ENCODE measurements at regions not wholly inside any gene's neighbourhood (a gene's known extent, or its start where the extent isn't known, plus 50 kb on each side); places are given as distances from the start of the nearest gene placed in this dataset.

DNA sequence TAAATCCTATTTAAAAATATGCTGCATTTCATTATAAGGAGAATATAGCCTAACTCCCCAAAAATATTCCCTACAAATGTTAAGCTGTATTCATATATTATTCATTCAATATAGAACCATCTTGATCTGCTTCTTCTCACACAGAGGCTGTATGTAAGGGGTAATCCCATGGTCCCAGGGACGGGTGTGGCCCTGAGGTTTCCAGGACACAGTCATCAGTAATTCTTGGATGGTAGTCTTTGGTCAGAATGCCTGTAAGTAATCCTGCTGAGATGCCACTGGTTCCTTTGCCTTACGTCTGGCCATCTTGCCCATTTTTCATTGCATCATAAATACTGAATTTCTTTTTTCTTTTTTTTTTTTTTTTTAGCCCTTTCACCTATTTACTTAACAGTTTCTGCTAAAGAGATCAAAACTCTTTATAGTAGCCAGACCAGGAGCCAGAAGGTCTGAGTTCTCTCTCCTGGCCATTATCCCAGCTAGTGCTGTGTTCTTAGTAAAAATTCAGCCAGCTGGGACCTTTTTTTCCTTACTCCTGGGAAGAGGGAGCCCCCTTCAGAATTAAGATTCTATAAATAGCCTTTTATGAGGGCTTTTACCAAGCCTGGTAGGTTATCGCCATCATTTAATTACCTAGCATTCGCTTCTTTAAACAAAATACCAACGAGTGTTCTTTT lies 134.9 kb downstream of the SOX11 start:
- Histone ChIP-seq H3K9ac (ENCODE audit: low read depth in 1 of 3, low read length in 3 of 3) (no peak overlapping the region), H3K27ac (ENCODE audit: low read depth, low read length) (no peak overlapping the region), H3K4me3 (ENCODE audit: low read length in 3 of 3) (no peak overlapping the region), H3K4me1 (ENCODE audit: control insufficient read depth in 3 of 3, insufficient read depth in 3 of 3, low read length in 3 of 3) (no peaks in the 10 kb centered on the region), H3K27me3 (ENCODE audit: control insufficient read depth in 3 of 3, insufficient read depth in 3 of 3, low read length in 3 of 3) (no peaks in the 10 kb centered on the region), H3K9me3 (ENCODE audit: control insufficient read depth in 3 of 3, low read length in 3 of 3) (no peaks in the 10 kb centered on the region), H3K36me3 (ENCODE audit: control insufficient read depth in 3 of 3, insufficient read depth in 3 of 3, low read length in 3 of 3) (no peaks in the 10 kb centered on the region)

DNA sequence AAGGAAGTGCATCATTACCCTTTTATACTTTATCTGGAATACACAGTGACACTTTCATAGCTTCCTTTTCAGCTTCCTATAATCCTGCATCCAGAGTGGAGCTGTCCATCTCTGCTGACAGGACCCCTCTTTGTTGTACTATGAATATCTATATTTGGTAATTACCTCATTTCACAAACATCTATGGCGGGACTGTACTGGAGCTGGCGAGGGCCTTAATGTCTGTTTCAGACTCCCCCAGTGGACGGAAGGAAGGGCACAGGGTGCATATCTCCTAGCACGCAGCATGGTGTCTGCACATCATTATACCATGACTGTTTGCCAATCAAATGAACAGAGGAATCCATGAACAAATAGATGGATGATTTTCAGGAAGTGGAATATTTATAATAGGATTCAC lies 142.3 kb downstream of the SOX11 start:
- Histone ChIP-seq H3K9ac (ENCODE audit: low read depth in 1 of 3, low read length in 3 of 3) (no peak overlapping the region), H3K4me3 (ENCODE audit: low read length in 3 of 3) (no peak overlapping the region)

DNA sequence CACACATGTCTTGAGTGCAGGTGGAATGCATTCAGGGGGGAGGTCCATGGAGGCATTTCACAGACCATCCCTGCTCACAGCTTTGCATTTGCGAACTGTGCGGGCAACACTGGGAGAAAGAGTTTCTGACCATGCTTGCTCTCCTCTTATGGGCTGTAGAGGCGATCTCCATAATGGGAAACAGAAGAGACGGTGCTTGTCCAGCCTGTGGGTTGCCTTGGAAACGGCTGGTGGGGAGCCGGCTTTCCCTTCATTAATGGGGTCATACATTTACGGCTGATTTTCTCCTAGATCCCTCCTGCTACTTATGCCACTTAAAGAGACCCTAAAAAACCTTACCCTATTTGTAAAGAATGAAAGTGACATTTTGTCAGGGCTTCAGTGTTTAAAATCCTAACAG lies 147.4 kb downstream of the SOX11 start:
- no peak overlapping the region for H3K9ac ChIP-seq (ENCODE audit: low read depth in 1 of 3, low read length in 3 of 3)
- H3K4me1 ChIP-seq (ENCODE audit: control insufficient read depth in 3 of 3, insufficient read depth in 3 of 3, low read length in 3 of 3), result no peaks in the 10 kb centered on the region
- no peaks in the 10 kb centered on the region for H3K9me3 ChIP-seq (ENCODE audit: control insufficient read depth in 3 of 3, low read length in 3 of 3)
- H3K36me3 ChIP-seq (ENCODE audit: control insufficient read depth in 3 of 3, insufficient read depth in 3 of 3, low read length in 3 of 3), result no peaks in the 10 kb centered on the region
- H3K4me3 ChIP-seq (ENCODE audit: low read length in 3 of 3), result no peak overlapping the region
- no peak overlapping the region for H3K27ac ChIP-seq (ENCODE audit: low read depth, low read length)
- H3K27me3 ChIP-seq (ENCODE audit: control insufficient read depth in 3 of 3, insufficient read depth in 3 of 3, low read length in 3 of 3), result no peaks in the 10 kb centered on the region

More for the DNA sequence above, 142.3 kb downstream of the SOX11 start:
- Histone ChIP-seq H3K36me3 (ENCODE audit: control insufficient read depth in 3 of 3, insufficient read depth in 3 of 3, low read length in 3 of 3) (no peaks in the 10 kb centered on the region), H3K9me3 (ENCODE audit: control insufficient read depth in 3 of 3, low read length in 3 of 3) (no peaks in the 10 kb centered on the region), H3K27ac (ENCODE audit: low read depth, low read length) (no peak overlapping the region), H3K27me3 (ENCODE audit: control insufficient read depth in 3 of 3, insufficient read depth in 3 of 3, low read length in 3 of 3) (no peaks in the 10 kb centered on the region), H3K4me1 (ENCODE audit: control insufficient read depth in 3 of 3, insufficient read depth in 3 of 3, low read length in 3 of 3) (no peaks in the 10 kb centered on the region)

DNA sequence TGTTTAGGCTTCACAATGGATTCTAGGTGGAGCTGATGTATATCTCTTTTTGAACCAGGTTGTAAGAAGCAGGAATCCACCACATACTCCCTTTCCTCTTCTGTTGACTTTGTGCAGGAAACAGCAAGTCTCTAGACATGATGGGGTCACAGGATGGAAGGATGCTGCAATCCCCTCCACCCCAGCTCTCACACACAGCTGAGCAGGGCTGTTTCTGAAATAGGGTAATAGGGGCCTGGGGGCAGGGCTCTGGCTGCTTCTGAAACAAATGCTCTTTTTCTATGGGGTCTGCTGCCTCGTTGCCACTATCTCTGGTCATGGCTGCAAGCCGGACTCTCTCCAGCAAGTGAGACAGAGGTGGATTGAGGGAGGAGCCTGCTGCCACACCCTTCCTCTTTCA lies 148.9 kb downstream of the SOX11 start:
- Histone ChIP-seq H3K27ac (ENCODE audit: low read depth, low read length) (no peak overlapping the region), H3K27me3 (ENCODE audit: control insufficient read depth in 3 of 3, insufficient read depth in 3 of 3, low read length in 3 of 3) (no peaks in the 10 kb centered on the region), H3K36me3 (ENCODE audit: control insufficient read depth in 3 of 3, insufficient read depth in 3 of 3, low read length in 3 of 3) (no peaks in the 10 kb centered on the region), H3K4me3 (ENCODE audit: low read length in 3 of 3) (no peak overlapping the region), H3K9me3 (ENCODE audit: control insufficient read depth in 3 of 3, low read length in 3 of 3) (no peaks in the 10 kb centered on the region), H3K4me1 (ENCODE audit: control insufficient read depth in 3 of 3, insufficient read depth in 3 of 3, low read length in 3 of 3) (no peaks in the 10 kb centered on the region), H3K9ac (ENCODE audit: low read depth in 1 of 3, low read length in 3 of 3) (no peak overlapping the region)

DNA sequence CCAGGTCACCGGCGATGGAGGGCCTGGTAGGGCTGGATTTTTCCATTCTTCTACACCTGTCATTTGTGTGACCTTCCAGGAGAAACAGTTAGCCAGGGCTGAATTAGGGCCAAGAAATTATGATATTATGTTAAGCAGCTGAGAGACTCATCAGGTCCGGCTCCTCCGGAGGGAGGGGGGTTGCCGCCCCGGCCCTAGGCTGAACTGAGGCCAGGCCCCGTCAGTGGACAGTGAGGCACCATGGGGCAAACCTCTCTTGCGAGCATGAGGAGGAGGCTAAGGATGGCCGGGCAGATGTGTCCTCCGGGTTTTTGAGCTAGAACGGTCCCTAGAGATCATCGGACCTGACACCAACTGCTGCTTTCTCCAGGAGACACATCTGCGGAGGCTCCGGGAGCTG lies 150.1 kb downstream of the SOX11 start:
- H3K4me1 ChIP-seq (ENCODE audit: control insufficient read depth in 3 of 3, insufficient read depth in 3 of 3, low read length in 3 of 3), result no peaks in the 10 kb centered on the region
- H3K4me3 ChIP-seq (ENCODE audit: low read length in 3 of 3), result no peak overlapping the region
- no peak overlapping the region for H3K9ac ChIP-seq (ENCODE audit: low read depth in 1 of 3, low read length in 3 of 3)
- H3K9me3 ChIP-seq (ENCODE audit: control insufficient read depth in 3 of 3, low read length in 3 of 3), result no peaks in the 10 kb centered on the region
- H3K27ac ChIP-seq (ENCODE audit: low read depth, low read length), result no peak overlapping the region
- no peaks in the 10 kb centered on the region for H3K27me3 ChIP-seq (ENCODE audit: control insufficient read depth in 3 of 3, insufficient read depth in 3 of 3, low read length in 3 of 3)
- H3K36me3 ChIP-seq (ENCODE audit: control insufficient read depth in 3 of 3, insufficient read depth in 3 of 3, low read length in 3 of 3), result no peaks in the 10 kb centered on the region

DNA sequence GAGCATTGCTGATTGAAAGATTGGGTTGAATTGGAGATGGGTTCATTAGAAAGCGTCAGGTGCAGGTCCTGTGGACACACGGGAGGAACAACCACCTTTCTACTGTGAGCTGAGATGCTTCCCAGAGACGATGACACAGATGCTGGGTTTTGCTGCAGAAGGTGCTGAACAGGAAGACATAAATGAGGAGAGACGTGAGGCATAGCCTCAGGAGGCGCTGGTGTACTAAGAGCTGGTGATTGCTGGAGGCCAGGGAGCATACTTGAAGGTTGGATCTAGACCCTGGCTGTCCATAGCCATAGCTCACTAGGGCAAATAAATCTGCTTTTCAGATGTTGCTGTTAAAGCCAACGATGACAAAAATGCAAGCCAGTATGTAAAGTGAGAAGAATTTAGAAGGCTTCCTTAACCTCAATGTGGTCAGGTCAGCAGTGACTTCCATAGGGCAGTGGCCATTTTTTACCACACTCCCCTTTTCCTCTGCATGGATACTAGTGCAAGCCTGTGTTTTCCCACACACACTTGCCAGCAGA lies 153.7 kb downstream of the SOX11 start:
- Histone ChIP-seq H3K9ac (ENCODE audit: low read depth in 1 of 3, low read length in 3 of 3) (no peak overlapping the region), H3K36me3 (ENCODE audit: control insufficient read depth in 3 of 3, insufficient read depth in 3 of 3, low read length in 3 of 3) (no peaks in the 10 kb centered on the region), H3K9me3 (ENCODE audit: control insufficient read depth in 3 of 3, low read length in 3 of 3) (no peaks in the 10 kb centered on the region), H3K4me1 (ENCODE audit: control insufficient read depth in 3 of 3, insufficient read depth in 3 of 3, low read length in 3 of 3) (no peaks in the 10 kb centered on the region), H3K4me3 (ENCODE audit: low read length in 3 of 3) (no peak overlapping the region), H3K27ac (ENCODE audit: low read depth, low read length) (no peak overlapping the region), H3K27me3 (ENCODE audit: control insufficient read depth in 3 of 3, insufficient read depth in 3 of 3, low read length in 3 of 3) (no peaks in the 10 kb centered on the region)

DNA sequence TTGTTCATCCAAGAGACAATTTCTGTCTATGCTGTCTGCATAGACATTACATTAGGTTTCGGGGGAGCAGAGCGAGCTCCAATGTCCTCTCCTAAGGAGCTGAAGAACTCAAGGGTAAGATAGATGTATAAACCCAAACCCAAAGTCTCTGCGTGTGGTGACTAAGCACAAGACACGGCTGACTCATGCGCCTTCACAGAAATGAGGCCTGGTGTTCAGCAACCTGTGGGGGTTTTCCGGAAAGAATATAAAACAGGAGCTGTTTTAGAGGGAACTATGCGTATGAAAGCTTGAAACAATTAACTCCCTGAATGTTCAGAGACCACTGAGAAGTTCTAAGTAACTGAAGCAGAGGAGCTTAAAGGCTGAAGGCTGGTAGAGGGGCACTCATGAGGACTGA lies 154.7 kb downstream of the SOX11 start:
- Histone ChIP-seq H3K27me3 (ENCODE audit: control insufficient read depth in 3 of 3, insufficient read depth in 3 of 3, low read length in 3 of 3) (no peaks in the 10 kb centered on the region), H3K4me1 (ENCODE audit: control insufficient read depth in 3 of 3, insufficient read depth in 3 of 3, low read length in 3 of 3) (no peaks in the 10 kb centered on the region), H3K4me3 (ENCODE audit: low read length in 3 of 3) (no peak overlapping the region), H3K9ac (ENCODE audit: low read depth in 1 of 3, low read length in 3 of 3) (no peak overlapping the region), H3K9me3 (ENCODE audit: control insufficient read depth in 3 of 3, low read length in 3 of 3) (no peaks in the 10 kb centered on the region), H3K36me3 (ENCODE audit: control insufficient read depth in 3 of 3, insufficient read depth in 3 of 3, low read length in 3 of 3) (no peaks in the 10 kb centered on the region), H3K27ac (ENCODE audit: low read depth, low read length) (no peak overlapping the region)

DNA sequence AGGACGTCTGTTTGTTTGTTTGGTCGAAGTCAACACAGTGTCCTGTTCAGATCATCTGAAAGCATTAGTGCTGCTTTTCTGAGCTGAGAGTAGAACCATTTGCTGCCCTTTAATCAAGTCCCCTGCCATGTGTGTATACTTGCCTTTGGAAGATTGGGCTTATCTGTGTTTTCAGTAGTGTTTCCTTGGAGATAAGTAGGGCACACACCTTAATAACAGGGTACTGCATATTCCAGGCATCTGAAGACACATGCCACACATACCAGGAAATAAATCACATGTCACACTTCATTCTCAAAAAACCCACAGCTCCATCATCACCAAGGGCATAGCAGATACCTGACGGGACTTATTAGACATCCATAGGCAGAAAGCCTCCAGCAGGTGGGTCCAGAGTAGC lies 157.4 kb downstream of the SOX11 start:
- Histone ChIP-seq H3K9ac (ENCODE audit: low read depth in 1 of 3, low read length in 3 of 3) (no peak overlapping the region), H3K9me3 (ENCODE audit: control insufficient read depth in 3 of 3, low read length in 3 of 3) (no peaks in the 10 kb centered on the region), H3K36me3 (ENCODE audit: control insufficient read depth in 3 of 3, insufficient read depth in 3 of 3, low read length in 3 of 3) (no peaks in the 10 kb centered on the region), H3K27me3 (ENCODE audit: control insufficient read depth in 3 of 3, insufficient read depth in 3 of 3, low read length in 3 of 3) (no peaks in the 10 kb centered on the region), H3K4me3 (ENCODE audit: low read length in 3 of 3) (no peak overlapping the region), H3K27ac (ENCODE audit: low read depth, low read length) (no peak overlapping the region), H3K4me1 (ENCODE audit: control insufficient read depth in 3 of 3, insufficient read depth in 3 of 3, low read length in 3 of 3) (no peaks in the 10 kb centered on the region)

DNA sequence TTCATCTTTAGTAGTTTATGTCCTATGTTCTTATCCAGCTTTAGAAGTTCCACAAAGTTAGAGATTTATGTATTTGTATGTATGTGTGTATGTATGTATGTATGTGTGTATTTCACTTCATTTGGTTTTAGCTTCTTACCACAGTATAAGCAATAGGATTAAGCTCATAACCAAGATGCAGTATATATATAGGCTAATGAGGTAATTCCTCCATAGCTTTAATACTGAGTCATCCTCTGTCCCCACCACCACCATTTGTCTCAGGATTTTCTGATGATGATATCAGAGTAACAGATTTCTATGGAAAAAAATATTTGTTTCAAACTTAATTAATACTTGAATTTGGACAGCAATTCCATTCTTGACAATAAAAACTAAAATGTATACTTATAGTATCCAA lies 159.2 kb downstream of the SOX11 start:
- Histone ChIP-seq H3K36me3 (ENCODE audit: control insufficient read depth in 3 of 3, insufficient read depth in 3 of 3, low read length in 3 of 3) (no peaks in the 10 kb centered on the region), H3K27me3 (ENCODE audit: control insufficient read depth in 3 of 3, insufficient read depth in 3 of 3, low read length in 3 of 3) (no peaks in the 10 kb centered on the region), H3K27ac (ENCODE audit: low read depth, low read length) (no peak overlapping the region), H3K4me3 (ENCODE audit: low read length in 3 of 3) (no peak overlapping the region), H3K4me1 (ENCODE audit: control insufficient read depth in 3 of 3, insufficient read depth in 3 of 3, low read length in 3 of 3) (no peaks in the 10 kb centered on the region), H3K9ac (ENCODE audit: low read depth in 1 of 3, low read length in 3 of 3) (no peak overlapping the region), H3K9me3 (ENCODE audit: control insufficient read depth in 3 of 3, low read length in 3 of 3) (no peaks in the 10 kb centered on the region)

DNA sequence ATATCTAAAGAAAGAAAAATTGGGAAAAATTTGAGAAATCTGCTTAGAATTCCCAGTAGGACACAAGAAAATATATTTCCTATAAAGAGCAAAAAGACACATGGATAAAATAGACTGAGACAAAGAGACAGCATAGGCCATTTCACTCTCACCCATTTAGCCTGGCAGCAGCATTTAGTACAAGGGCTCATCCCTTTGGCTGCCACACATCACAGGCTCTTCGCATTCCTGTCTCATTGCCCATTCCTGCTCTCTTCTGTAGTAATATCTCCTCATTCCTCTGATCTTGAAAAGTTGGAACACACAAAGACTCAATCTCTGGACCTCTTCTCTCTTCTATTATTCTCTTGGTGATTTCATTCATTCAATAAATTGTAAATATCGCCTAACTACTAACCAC lies 162.6 kb downstream of the SOX11 start:
- H3K9me3 ChIP-seq (ENCODE audit: control insufficient read depth in 3 of 3, low read length in 3 of 3), result no peaks in the 10 kb centered on the region
- no peak overlapping the region for H3K27ac ChIP-seq (ENCODE audit: low read depth, low read length)
- no peaks in the 10 kb centered on the region for H3K27me3 ChIP-seq (ENCODE audit: control insufficient read depth in 3 of 3, insufficient read depth in 3 of 3, low read length in 3 of 3)
- no peaks in the 10 kb centered on the region for H3K36me3 ChIP-seq (ENCODE audit: control insufficient read depth in 3 of 3, insufficient read depth in 3 of 3, low read length in 3 of 3)
- no peak overlapping the region for H3K4me3 ChIP-seq (ENCODE audit: low read length in 3 of 3)
- no peaks in the 10 kb centered on the region for H3K4me1 ChIP-seq (ENCODE audit: control insufficient read depth in 3 of 3, insufficient read depth in 3 of 3, low read length in 3 of 3)
- no peak overlapping the region for H3K9ac ChIP-seq (ENCODE audit: low read depth in 1 of 3, low read length in 3 of 3)

All from skeletal muscle tissue (tissue), 3 donors.